ENCODE measurements at regions not wholly inside any gene's neighbourhood (a gene's known extent, or its start where the extent isn't known, plus 50 kb on each side); places are given as distances from the start of the nearest gene placed in this dataset.

DNA sequence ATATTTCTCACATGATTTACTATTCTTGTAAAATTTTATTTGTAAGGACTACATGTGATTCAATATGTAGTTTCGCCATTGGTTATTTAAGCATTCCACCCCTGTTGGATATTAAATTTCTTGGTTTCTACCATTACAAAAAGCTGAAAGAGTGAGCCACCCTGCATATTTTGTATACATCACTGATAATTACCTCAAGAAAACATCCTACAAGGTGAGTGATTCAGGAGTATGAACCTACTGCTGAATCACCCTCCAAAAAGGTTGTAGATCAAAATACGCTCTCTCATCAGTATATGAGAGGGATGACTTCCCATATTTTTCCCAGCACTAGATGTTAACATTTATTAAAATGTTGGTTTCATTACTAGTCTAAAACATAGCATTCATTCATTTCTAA is 454.3 kb upstream of the WWC1 start:
- 98% methylated on average over 2 of the region's 2 CpGs for WGBS, 2 donors
- Histone ChIP-seq H3K27ac (no peak overlapping the region), H3K4me3 (replicated peaks in 1 of 3) (no peak overlapping the region), H3K36me3 (no peaks in the 10 kb centered on the region), H3K9me3 (no peaks in the 10 kb centered on the region), H3K4me1 (no peaks in the 10 kb centered on the region), H3K27me3 (no peaks in the 10 kb centered on the region)
- intact Hi-C loops (cut with DNase I), result no loop called here
- DNase-seq, result no peak
- TF ChIP-seq, protein P1, sequence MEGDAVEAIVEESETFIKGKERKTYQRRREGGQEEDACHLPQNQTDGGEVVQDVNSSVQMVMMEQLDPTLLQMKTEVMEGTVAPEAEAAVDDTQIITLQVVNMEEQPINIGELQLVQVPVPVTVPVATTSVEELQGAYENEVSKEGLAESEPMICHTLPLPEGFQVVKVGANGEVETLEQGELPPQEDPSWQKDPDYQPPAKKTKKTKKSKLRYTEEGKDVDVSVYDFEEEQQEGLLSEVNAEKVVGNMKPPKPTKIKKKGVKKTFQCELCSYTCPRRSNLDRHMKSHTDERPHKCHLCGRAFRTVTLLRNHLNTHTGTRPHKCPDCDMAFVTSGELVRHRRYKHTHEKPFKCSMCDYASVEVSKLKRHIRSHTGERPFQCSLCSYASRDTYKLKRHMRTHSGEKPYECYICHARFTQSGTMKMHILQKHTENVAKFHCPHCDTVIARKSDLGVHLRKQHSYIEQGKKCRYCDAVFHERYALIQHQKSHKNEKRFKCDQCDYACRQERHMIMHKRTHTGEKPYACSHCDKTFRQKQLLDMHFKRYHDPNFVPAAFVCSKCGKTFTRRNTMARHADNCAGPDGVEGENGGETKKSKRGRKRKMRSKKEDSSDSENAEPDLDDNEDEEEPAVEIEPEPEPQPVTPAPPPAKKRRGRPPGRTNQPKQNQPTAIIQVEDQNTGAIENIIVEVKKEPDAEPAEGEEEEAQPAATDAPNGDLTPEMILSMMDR (IDR thresholded peaks at IDR 0.05), result no peak
- TF ChIP-seq POLR2A (IDR thresholded peaks at IDR 0.05), result no peak

DNA sequence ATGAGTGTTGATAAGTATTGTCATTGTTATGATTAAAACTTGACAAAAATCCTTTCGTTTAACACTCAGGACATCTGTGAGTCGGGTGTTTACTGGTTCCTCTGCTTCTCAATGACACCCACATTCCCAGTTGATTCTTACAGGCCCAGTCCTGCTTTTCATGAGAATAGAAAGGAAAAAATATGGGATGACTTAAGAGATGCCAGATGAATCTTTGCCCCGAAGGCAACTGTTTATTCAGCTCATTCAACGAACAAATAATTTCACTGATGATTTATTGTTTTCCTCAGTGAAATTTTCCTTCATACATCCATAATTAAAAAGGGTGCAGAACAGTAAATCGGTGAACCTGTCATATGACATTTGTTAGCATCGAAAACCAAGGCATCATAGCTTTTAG is 452.4 kb upstream of the WWC1 start:
- Histone ChIP-seq H3K9me3 (no peaks in the 10 kb centered on the region), H3K27me3 (no peaks in the 10 kb centered on the region), H3K4me1 (no peaks in the 10 kb centered on the region), H3K4me3 (replicated peaks in 1 of 3) (no peak overlapping the region), H3K27ac (no peak overlapping the region), H3K36me3 (no peaks in the 10 kb centered on the region)
- intact Hi-C loops (cut with DNase I), result no loop called here
- no peak for TF ChIP-seq POLR2A (IDR thresholded peaks at IDR 0.05)
- TF ChIP-seq, protein P1 (IDR thresholded peaks at IDR 0.05), result no peak
- 83 to 87% methylated on average over 6 of the region's 6 CpGs for WGBS, 2 donors
- no peak for DNase-seq

DNA sequence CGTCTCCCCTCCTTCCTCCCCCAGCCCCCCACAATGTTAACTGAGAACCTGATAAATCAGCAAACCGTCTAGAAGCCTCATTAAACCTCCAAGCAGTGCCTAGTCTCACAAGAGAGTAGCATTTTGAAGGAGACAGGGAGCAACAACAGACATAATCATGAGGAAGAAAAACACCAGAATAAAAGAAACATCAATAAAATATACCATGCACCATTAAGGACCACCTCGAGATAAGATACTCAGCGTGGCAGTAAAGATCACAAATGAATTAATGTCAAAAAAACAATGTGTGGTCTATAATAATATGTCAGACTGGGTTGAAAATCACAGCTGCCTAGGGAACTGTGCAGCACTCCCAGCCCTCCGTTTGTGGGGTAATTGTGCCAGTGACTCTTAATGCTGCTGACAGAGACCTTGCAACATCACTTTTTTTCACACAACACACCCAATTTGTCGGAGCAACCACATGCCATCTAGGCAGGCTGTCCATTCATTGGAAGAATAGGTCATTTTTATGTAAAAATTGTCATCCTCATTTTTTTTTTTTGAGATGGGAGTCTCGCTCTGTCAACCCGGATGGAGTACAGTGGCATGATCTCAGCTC is 450.8 kb upstream of the WWC1 start:
- TF ChIP-seq, protein P1 (IDR thresholded peaks at IDR 0.05), result no peak
- no peak for TF ChIP-seq POLR2A (IDR thresholded peaks at IDR 0.05)
- Histone ChIP-seq H3K27ac (no peak overlapping the region), H3K27me3 (no peaks in the 10 kb centered on the region), H3K4me1 (no peaks in the 10 kb centered on the region), H3K36me3 (no peaks in the 10 kb centered on the region), H3K4me3 (replicated peaks in 1 of 3) (no peak overlapping the region), H3K9me3 (no peaks in the 10 kb centered on the region)
- no peak for DNase-seq
- WGBS, 2 donors, result 68 to 74% methylated on average over 8 of the region's 8 CpGs
- intact Hi-C loops (cut with DNase I), result no loop called here

GRCh38 chr5:167843881-167844572 is 447.4 kb upstream of the WWC1 start:
- Histone ChIP-seq H3K9me3 (no peaks in the 10 kb centered on the region), H3K4me1 (no peaks in the 10 kb centered on the region), H3K36me3 (no peaks in the 10 kb centered on the region), H3K27me3 (no peaks in the 10 kb centered on the region), H3K4me3 (replicated peaks in 1 of 3) (no peak overlapping the region), H3K27ac (no peak overlapping the region)
- no peak for TF ChIP-seq POLR2A (IDR thresholded peaks at IDR 0.05)
- TF ChIP-seq, protein P1 (IDR thresholded peaks at IDR 0.05), result no peak
- intact Hi-C loops (cut with DNase I), result no loop called here
- 39 to 49% methylated on average over 4 of the region's 4 CpGs for WGBS, 2 donors
- no peak for DNase-seq

GRCh38 chr5:167845952-167846351 is 445.5 kb upstream of the WWC1 start:
- H3K27me3 ChIP-seq, result no peaks in the 10 kb centered on the region
- no peaks in the 10 kb centered on the region for H3K36me3 ChIP-seq
- 58 to 67% methylated on average over 2 of the region's 2 CpGs for WGBS, 2 donors
- no peak for DNase-seq
- no peaks in the 10 kb centered on the region for H3K4me1 ChIP-seq
- intact Hi-C loops (cut with DNase I), result no loop called here
- no peak overlapping the region for H3K4me3 ChIP-seq (replicated peaks in 1 of 3)
- H3K9me3 ChIP-seq, result no peaks in the 10 kb centered on the region
- H3K27ac ChIP-seq, result no peak overlapping the region
- TF ChIP-seq, protein P1 (IDR thresholded peaks at IDR 0.05), result no peak
- TF ChIP-seq POLR2A (IDR thresholded peaks at IDR 0.05), result no peak

Measured in thyroid gland (tissue), 4 donors.